ENCODE measurements at regions not wholly inside any gene's neighbourhood (a gene's known extent, or its start where the extent isn't known, plus 50 kb on each side); places are given as distances from the start of the nearest gene placed in this dataset.
"Not testable (repeated sequence)": the region's sequence is repeated elsewhere in the genome, so short reads cannot be mapped to it uniquely, and the experiment has no call there.

DNA sequence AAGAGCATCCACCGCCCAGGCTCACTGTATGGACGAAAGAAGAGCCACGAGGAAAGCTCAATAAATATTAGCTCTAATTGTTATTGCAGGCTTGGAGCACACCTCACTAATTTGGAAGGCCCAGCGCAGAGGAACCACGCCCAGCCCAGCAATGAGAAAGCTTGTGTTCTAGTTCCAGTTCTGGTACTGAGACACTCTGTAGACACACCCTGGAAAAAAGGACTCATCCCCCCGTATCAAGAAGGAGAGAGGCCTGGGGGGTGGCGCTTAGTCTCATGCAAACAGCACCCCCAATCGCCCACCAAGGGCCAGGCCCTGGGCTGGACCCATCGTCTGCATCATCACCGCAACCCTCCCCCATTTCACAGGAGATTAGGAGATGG, 156.9 kb downstream of the BMP7 start:
- H3K36me3 ChIP-seq (ENCODE audit: insufficient read depth, low read length) = no peaks in the 10 kb centered on the region
- peaks cover 0 to 12% (median 2%) of the 10 kb centered on the region in 5 donors for H3K9me3 Mint-ChIP-seq
- no peaks in the 10 kb centered on the region for H3K4me1 Mint-ChIP-seq
- no peak for DNase-seq
- no peak overlapping the region for H3K27ac ChIP-seq (ENCODE audit: low read depth, low read length)
- ChIA-PET POLR2A (no interaction called here), CTCF (no interaction called here)
- no peaks in the 10 kb centered on the region for H3K27me3 ChIP-seq (ENCODE audit: insufficient read depth, low read length, poor library complexity, severe bottlenecking)
- no peaks in the 10 kb centered on the region for H3K4me1 ChIP-seq (ENCODE audit: insufficient read depth, low read length)
- H3K4me3 Mint-ChIP-seq = no peak overlapping the region
- H3K9me3 ChIP-seq (ENCODE audit: low read length) = no peaks in the 10 kb centered on the region
- H3K27me3 Mint-ChIP-seq = peaks cover 3% of the 10 kb centered on the region in 2 donors
- no peak overlapping the region for H3K27ac Mint-ChIP-seq
- no peaks in the 10 kb centered on the region for H3K36me3 Mint-ChIP-seq
- no peak overlapping the region for H3K4me3 ChIP-seq (ENCODE audit: low read length)

DNA sequence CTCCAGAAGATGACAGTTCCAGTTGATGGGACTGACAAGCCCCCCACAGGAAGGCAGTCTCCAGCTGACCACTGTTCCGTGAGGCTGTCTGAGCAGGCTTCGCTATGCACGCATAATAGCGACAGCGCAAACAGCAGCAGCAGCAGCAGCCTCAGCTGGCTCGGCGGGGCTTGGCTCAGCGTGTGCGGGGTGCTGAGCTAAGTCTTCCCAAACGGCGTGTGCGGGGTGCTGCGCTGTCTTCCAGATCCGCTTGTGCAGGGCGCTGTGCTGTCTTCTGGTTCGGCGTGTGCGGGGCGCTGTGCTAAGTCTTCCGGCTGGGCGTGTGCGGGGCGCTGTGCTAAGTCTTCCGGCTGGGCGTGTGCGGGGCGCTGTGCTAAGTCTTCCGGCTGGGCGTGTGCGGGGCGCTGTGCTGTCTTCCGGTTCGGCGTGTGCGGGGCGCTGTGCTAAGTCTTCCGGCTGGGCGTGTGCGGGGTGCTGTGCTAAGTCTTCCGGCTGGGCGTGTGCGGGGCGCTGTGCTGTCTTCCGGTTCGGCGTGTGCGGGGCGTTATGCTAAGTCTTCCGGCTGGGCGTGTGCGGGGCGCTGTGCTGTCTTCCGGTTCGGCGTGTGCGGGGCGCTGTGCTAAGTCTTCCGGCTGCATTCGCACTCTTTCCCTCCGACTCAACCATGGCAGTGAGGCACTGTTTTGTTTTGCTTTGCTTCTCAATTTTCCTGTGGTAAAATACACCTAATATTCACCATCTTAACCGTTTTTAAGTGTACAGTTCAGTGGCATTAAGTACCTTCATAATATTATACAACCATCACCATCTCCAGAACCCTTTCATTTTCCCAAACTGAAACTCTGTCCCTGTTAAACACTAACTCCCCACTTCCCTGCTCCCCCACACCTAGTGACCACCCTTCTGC, 156.1 kb downstream of the BMP7 start:
- H3K36me3 Mint-ChIP-seq; H3K4me3 ChIP-seq (ENCODE audit: low read length); H3K36me3 ChIP-seq (ENCODE audit: insufficient read depth, low read length); H3K27ac ChIP-seq (ENCODE audit: low read depth, low read length); H3K27me3 ChIP-seq (ENCODE audit: insufficient read depth, low read length, poor library complexity, severe bottlenecking); H3K4me1 ChIP-seq (ENCODE audit: insufficient read depth, low read length); DNase-seq; H3K27me3 Mint-ChIP-seq; H3K27ac Mint-ChIP-seq; POLR2A ChIA-PET; H3K4me1 Mint-ChIP-seq; H3K4me3 Mint-ChIP-seq; CTCF ChIA-PET; H3K9me3 ChIP-seq (ENCODE audit: low read length): not testable (repeated sequence)
- H3K9me3 Mint-ChIP-seq = peaks cover 0 to 12% (median 2%) of the 10 kb centered on the region in 5 donors

- Mint-ChIP-seq H3K4me3 (no peak overlapping the region), H3K27me3 (peaks cover 3% of the 10 kb centered on the region in 2 donors), H3K4me1 (no peaks in the 10 kb centered on the region), H3K27ac (no peak overlapping the region), H3K36me3 (no peaks in the 10 kb centered on the region), H3K9me3 (peaks cover 0 to 12% (median 2%) of the 10 kb centered on the region in 5 donors)
- no peaks in the 10 kb centered on the region for H3K4me1 ChIP-seq (ENCODE audit: insufficient read depth, low read length)
- POLR2A ChIA-PET = no interaction called here
- no peak for DNase-seq
- CTCF ChIA-PET = no interaction called here
- H3K9me3 ChIP-seq (ENCODE audit: low read length) = no peaks in the 10 kb centered on the region
- H3K27me3 ChIP-seq (ENCODE audit: insufficient read depth, low read length, poor library complexity, severe bottlenecking) = no peaks in the 10 kb centered on the region
- H3K27ac ChIP-seq (ENCODE audit: low read depth, low read length) = no peak overlapping the region
- no peaks in the 10 kb centered on the region for H3K36me3 ChIP-seq (ENCODE audit: insufficient read depth, low read length)
- no peak overlapping the region for H3K4me3 ChIP-seq (ENCODE audit: low read length)
These were observed 155.4 kb downstream of the BMP7 start for GRCh38 chr20:57111028-57111373.

DNA sequence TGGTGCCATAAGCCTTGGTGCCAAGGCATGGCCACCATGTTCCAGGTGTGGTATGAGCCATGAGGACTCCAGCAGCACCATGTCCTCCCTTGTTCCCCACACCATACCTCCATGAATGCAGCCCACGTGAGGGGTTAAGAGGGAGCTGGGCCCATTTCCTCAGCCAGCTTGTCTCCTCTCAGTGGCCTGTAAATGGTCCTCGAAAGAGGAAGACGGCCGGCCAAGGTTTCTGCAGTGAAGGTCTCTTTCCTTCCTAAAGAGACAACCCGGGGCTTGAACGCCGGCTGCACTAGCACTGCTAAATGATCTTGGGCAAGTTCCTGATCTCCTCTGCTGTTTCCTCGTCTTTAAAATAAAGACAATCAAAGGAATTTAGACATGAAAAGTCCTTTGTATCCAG, 154.0 kb downstream of the BMP7 start:
- no peaks in the 10 kb centered on the region for H3K4me1 ChIP-seq (ENCODE audit: insufficient read depth, low read length)
- no peak overlapping the region for H3K4me3 Mint-ChIP-seq
- no peaks in the 10 kb centered on the region for H3K4me1 Mint-ChIP-seq
- peaks cover 0 to 12% (median 3%) of the 10 kb centered on the region in 5 donors for H3K9me3 Mint-ChIP-seq
- no peak overlapping the region for H3K27ac Mint-ChIP-seq
- H3K27me3 Mint-ChIP-seq = peaks cover 0 to 3% of the 10 kb centered on the region in 2 donors
- ChIA-PET POLR2A (no interaction called here), CTCF (no interaction called here)
- H3K36me3 ChIP-seq (ENCODE audit: insufficient read depth, low read length) = no peaks in the 10 kb centered on the region
- no peak for DNase-seq
- H3K27ac ChIP-seq (ENCODE audit: low read depth, low read length) = no peak overlapping the region
- no peaks in the 10 kb centered on the region for H3K27me3 ChIP-seq (ENCODE audit: insufficient read depth, low read length, poor library complexity, severe bottlenecking)
- no peak overlapping the region for H3K4me3 ChIP-seq (ENCODE audit: low read length)
- no peaks in the 10 kb centered on the region for H3K9me3 ChIP-seq (ENCODE audit: low read length)
- H3K36me3 Mint-ChIP-seq = no peaks in the 10 kb centered on the region

- ChIA-PET POLR2A (no interaction called here), CTCF (no interaction called here)
- Mint-ChIP-seq H3K36me3 (no peaks in the 10 kb centered on the region), H3K27ac (no peak overlapping the region), H3K9me3 (peaks cover 0 to 12% (median 3%) of the 10 kb centered on the region in 5 donors), H3K4me3 (no peak overlapping the region), H3K27me3 (peaks cover under 1 to 3% of the 10 kb centered on the region in 2 donors), H3K4me1 (no peaks in the 10 kb centered on the region)
- H3K9me3 ChIP-seq (ENCODE audit: low read length) = no peaks in the 10 kb centered on the region
- DNase-seq = no peak
- no peaks in the 10 kb centered on the region for H3K27me3 ChIP-seq (ENCODE audit: insufficient read depth, low read length, poor library complexity, severe bottlenecking)
- H3K4me1 ChIP-seq (ENCODE audit: insufficient read depth, low read length) = no peaks in the 10 kb centered on the region
- no peaks in the 10 kb centered on the region for H3K36me3 ChIP-seq (ENCODE audit: insufficient read depth, low read length)
- H3K4me3 ChIP-seq (ENCODE audit: low read length) = no peak overlapping the region
- H3K27ac ChIP-seq (ENCODE audit: low read depth, low read length) = no peak overlapping the region
These were observed 152.0 kb downstream of the BMP7 start for GRCh38 chr20:57114290-57115005.

DNA sequence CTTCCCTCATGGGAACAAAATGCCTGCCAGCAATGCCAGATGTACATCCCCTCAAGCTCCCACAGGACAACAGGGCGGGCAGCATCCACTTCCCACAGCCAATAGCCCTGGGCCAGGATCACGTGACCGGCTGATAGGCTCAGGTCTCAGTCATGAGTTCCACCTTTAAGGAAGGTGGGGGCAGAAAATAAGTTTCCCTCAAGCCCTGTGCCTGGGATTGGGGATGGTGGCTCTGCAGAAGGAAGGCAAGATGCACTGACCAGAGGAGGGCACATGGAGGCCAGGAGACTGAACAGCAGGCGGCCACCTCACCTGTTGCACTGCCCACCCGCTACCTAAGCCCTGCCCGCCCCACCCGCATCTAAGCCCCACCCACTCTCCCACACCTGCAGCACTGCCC, 149.1 kb downstream of the BMP7 start:
- Histone ChIP-seq H3K4me1 (ENCODE audit: insufficient read depth, low read length) (no peaks in the 10 kb centered on the region), H3K9me3 (ENCODE audit: low read length) (no peaks in the 10 kb centered on the region), H3K27ac (ENCODE audit: low read depth, low read length) (no peak overlapping the region), H3K4me3 (ENCODE audit: low read length) (no peak overlapping the region), H3K36me3 (ENCODE audit: insufficient read depth, low read length) (no peaks in the 10 kb centered on the region), H3K27me3 (ENCODE audit: insufficient read depth, low read length, poor library complexity, severe bottlenecking) (no peaks in the 10 kb centered on the region)
- H3K27ac Mint-ChIP-seq = no peak overlapping the region
- CTCF ChIA-PET = no interaction called here
- H3K27me3 Mint-ChIP-seq = peaks cover 3 to 4% of the 10 kb centered on the region in 2 donors
- no peak for DNase-seq
- H3K4me1 Mint-ChIP-seq = no peaks in the 10 kb centered on the region
- H3K9me3 Mint-ChIP-seq = peaks cover 0 to 10% (median 3%) of the 10 kb centered on the region in 5 donors
- POLR2A ChIA-PET = no interaction called here
- H3K36me3 Mint-ChIP-seq = no peaks in the 10 kb centered on the region
- no peak overlapping the region for H3K4me3 Mint-ChIP-seq

- DNase-seq = no peak
- H3K36me3 Mint-ChIP-seq = no peaks in the 10 kb centered on the region
- Histone ChIP-seq H3K27ac (ENCODE audit: low read depth, low read length) (no peak overlapping the region), H3K27me3 (ENCODE audit: insufficient read depth, low read length, poor library complexity, severe bottlenecking) (no peaks in the 10 kb centered on the region), H3K9me3 (ENCODE audit: low read length) (no peaks in the 10 kb centered on the region), H3K4me1 (ENCODE audit: insufficient read depth, low read length) (no peaks in the 10 kb centered on the region), H3K36me3 (ENCODE audit: insufficient read depth, low read length) (no peaks in the 10 kb centered on the region), H3K4me3 (ENCODE audit: low read length) (no peak overlapping the region)
- ChIA-PET CTCF (no interaction called here), POLR2A (no interaction called here)
- no peaks in the 10 kb centered on the region for H3K4me1 Mint-ChIP-seq
- H3K27ac Mint-ChIP-seq = no peak overlapping the region
- no peak overlapping the region for H3K4me3 Mint-ChIP-seq
- peaks cover 0 to 7% (median 3%) of the 10 kb centered on the region in 5 donors for H3K9me3 Mint-ChIP-seq
- H3K27me3 Mint-ChIP-seq = peaks cover 3 to 4% of the 10 kb centered on the region in 2 donors
These were observed 148.2 kb downstream of the BMP7 start for GRCh38 chr20:57118107-57118769.

All from CD8-positive, alpha-beta memory T cell (primary cell).